ENCODE measurements at regions not wholly inside any gene's neighbourhood (a gene's known extent, or its start where the extent isn't known, plus 50 kb on each side); places are given as distances from the start of the nearest gene placed in this dataset.
A peak's percentile ranks its signal among the peaks of the same experiment; 100 is the strongest.
"Not testable (repeated sequence)": the region's sequence is repeated elsewhere in the genome, so short reads cannot be mapped to it uniquely, and the experiment has no call there.

GRCh38 chr3:191615511-191615910 lies 154.5 kb downstream of the PYDC2 start:
- not testable (repeated sequence) for H3K27ac ChIP-seq (ENCODE audit: low read length, poor library complexity, severe bottlenecking); H2BK120ac ChIP-seq (ENCODE audit: low read depth, low read length); H3K36me3 ChIP-seq (ENCODE audit: control insufficient read depth in 1 of 2, insufficient read depth in 2 of 2, low read depth in 1 of 2, low read length in 2 of 2); H4K8ac ChIP-seq (ENCODE audit: low read length); H2BK5ac ChIP-seq (ENCODE audit: low read depth, low read length, poor library complexity, severe bottlenecking); H2AFZ ChIP-seq (ENCODE audit: low read depth, low read length); H3K27me3 ChIP-seq (ENCODE audit: control insufficient read depth in 1 of 2, insufficient read depth in 1 of 2, low read length in 2 of 2); H4K91ac ChIP-seq (ENCODE audit: low read length); DNase-seq; H2BK12ac ChIP-seq (ENCODE audit: low read length in 2 of 2); H3K4me3 ChIP-seq (ENCODE audit: insufficient read depth in 1 of 2, low read depth in 1 of 2, low read length in 2 of 2); H3K18ac ChIP-seq (ENCODE audit: low read depth in 1 of 2, low read length in 2 of 2); H3K14ac ChIP-seq (ENCODE audit: low read length in 2 of 2); H3K4ac ChIP-seq (ENCODE audit: low read depth in 1 of 2, low read length in 2 of 2); H3K79me1 ChIP-seq (replicated peaks; ENCODE audit: low read length, poor library complexity, severe bottlenecking); H3K4me1 ChIP-seq (ENCODE audit: control insufficient read depth, insufficient read depth, low read depth, low read length); H3K9ac ChIP-seq (ENCODE audit: low read length); H3K23ac ChIP-seq (ENCODE audit: low read length in 2 of 2); H2AK5ac ChIP-seq (ENCODE audit: low read length, severe bottlenecking); H3K9me3 ChIP-seq (ENCODE audit: control insufficient read depth, low read length); H2BK15ac ChIP-seq (ENCODE audit: low read depth, poor library complexity, severe bottlenecking); H3K4me2 ChIP-seq (ENCODE audit: low read length, poor library complexity, severe bottlenecking)
- WGBS: 90% methylated on average over 1 of the region's 1 CpG

GRCh38 chr3:191624299-191624698 lies 163.3 kb downstream of the PYDC2 start:
- no peaks in the 10 kb centered on the region for H3K79me1 ChIP-seq (replicated peaks; ENCODE audit: low read length, poor library complexity, severe bottlenecking)
- no peak overlapping the region for H2BK120ac ChIP-seq (ENCODE audit: low read depth, low read length)
- H3K9ac ChIP-seq (ENCODE audit: low read length): no peak overlapping the region
- no peak overlapping the region for H2BK12ac ChIP-seq (ENCODE audit: low read length in 2 of 2)
- H3K27me3 ChIP-seq (ENCODE audit: control insufficient read depth in 1 of 2, insufficient read depth in 1 of 2, low read length in 2 of 2): no peaks in the 10 kb centered on the region
- H3K18ac ChIP-seq (ENCODE audit: low read depth in 1 of 2, low read length in 2 of 2): no peak overlapping the region
- no peaks in the 10 kb centered on the region for H3K36me3 ChIP-seq (ENCODE audit: control insufficient read depth in 1 of 2, insufficient read depth in 2 of 2, low read depth in 1 of 2, low read length in 2 of 2)
- no peak overlapping the region for H3K27ac ChIP-seq (ENCODE audit: low read length, poor library complexity, severe bottlenecking)
- H3K9me3 ChIP-seq (ENCODE audit: control insufficient read depth, low read length): no peaks in the 10 kb centered on the region
- no peaks in the 10 kb centered on the region for H3K4me1 ChIP-seq (ENCODE audit: control insufficient read depth, insufficient read depth, low read depth, low read length)
- H4K8ac ChIP-seq (ENCODE audit: low read length): no peak overlapping the region
- H3K23ac ChIP-seq (ENCODE audit: low read length in 2 of 2): no peak overlapping the region
- DNase-seq: no peak
- WGBS: 83% methylated on average over 1 of the region's 1 CpG
- H2BK5ac ChIP-seq (ENCODE audit: low read depth, low read length, poor library complexity, severe bottlenecking): no peak overlapping the region
- no peak overlapping the region for H2AK5ac ChIP-seq (ENCODE audit: low read length, severe bottlenecking)
- H3K4me3 ChIP-seq (ENCODE audit: insufficient read depth in 1 of 2, low read depth in 1 of 2, low read length in 2 of 2): no peak overlapping the region
- H3K14ac ChIP-seq (ENCODE audit: low read length in 2 of 2): no peak overlapping the region
- no peak overlapping the region for H2AFZ ChIP-seq (ENCODE audit: low read depth, low read length)
- no peak overlapping the region for H3K4ac ChIP-seq (ENCODE audit: low read depth in 1 of 2, low read length in 2 of 2)
- no peak overlapping the region for H3K4me2 ChIP-seq (ENCODE audit: low read length, poor library complexity, severe bottlenecking)
- no peak overlapping the region for H2BK15ac ChIP-seq (ENCODE audit: low read depth, poor library complexity, severe bottlenecking)
- H4K91ac ChIP-seq (ENCODE audit: low read length): no peak overlapping the region

- Histone ChIP-seq H3K4me3 (ENCODE audit: insufficient read depth in 1 of 2, low read depth in 1 of 2, low read length in 2 of 2) (no peak overlapping the region), H3K27me3 (ENCODE audit: control insufficient read depth in 1 of 2, insufficient read depth in 1 of 2, low read length in 2 of 2) (no peaks in the 10 kb centered on the region), H3K36me3 (ENCODE audit: control insufficient read depth in 1 of 2, insufficient read depth in 2 of 2, low read depth in 1 of 2, low read length in 2 of 2) (no peaks in the 10 kb centered on the region), H2AFZ (ENCODE audit: low read depth, low read length) (no peak overlapping the region), H2BK12ac (ENCODE audit: low read length in 2 of 2) (no peak overlapping the region), H3K23ac (ENCODE audit: low read length in 2 of 2) (no peak overlapping the region), H2AK5ac (ENCODE audit: low read length, severe bottlenecking) (no peak overlapping the region), H3K4me2 (ENCODE audit: low read length, poor library complexity, severe bottlenecking) (no peak overlapping the region), H2BK5ac (ENCODE audit: low read depth, low read length, poor library complexity, severe bottlenecking) (peak overlapping the region; percentile 15), H3K79me1 (replicated peaks; ENCODE audit: low read length, poor library complexity, severe bottlenecking) (no peaks in the 10 kb centered on the region), H2BK120ac (ENCODE audit: low read depth, low read length) (no peak overlapping the region), H3K18ac (ENCODE audit: low read depth in 1 of 2, low read length in 2 of 2) (no peak overlapping the region), H3K14ac (ENCODE audit: low read length in 2 of 2) (no peak overlapping the region), H3K4ac (ENCODE audit: low read depth in 1 of 2, low read length in 2 of 2) (no peak overlapping the region), H4K8ac (ENCODE audit: low read length) (no peak overlapping the region), H3K9me3 (ENCODE audit: control insufficient read depth, low read length) (no peaks in the 10 kb centered on the region), H4K91ac (ENCODE audit: low read length) (no peak overlapping the region), H3K4me1 (ENCODE audit: control insufficient read depth, insufficient read depth, low read depth, low read length) (no peaks in the 10 kb centered on the region), H3K27ac (ENCODE audit: low read length, poor library complexity, severe bottlenecking) (no peak overlapping the region), H3K9ac (ENCODE audit: low read length) (no peak overlapping the region), H2BK15ac (ENCODE audit: low read depth, poor library complexity, severe bottlenecking) (no peak overlapping the region)
- 75% methylated on average over 8 of the region's 8 CpGs for WGBS
- DNase-seq: no peak
Measured at GRCh38 chr3:191627064-191627463, 166.1 kb downstream of the PYDC2 start.

- Histone ChIP-seq H3K4me3 (ENCODE audit: insufficient read depth in 1 of 2, low read depth in 1 of 2, low read length in 2 of 2) (no peak overlapping the region), H3K4ac (ENCODE audit: low read depth in 1 of 2, low read length in 2 of 2) (no peak overlapping the region), H4K91ac (ENCODE audit: low read length) (no peak overlapping the region), H4K8ac (ENCODE audit: low read length) (no peak overlapping the region), H3K36me3 (ENCODE audit: control insufficient read depth in 1 of 2, insufficient read depth in 2 of 2, low read depth in 1 of 2, low read length in 2 of 2) (no peaks in the 10 kb centered on the region), H3K27me3 (ENCODE audit: control insufficient read depth in 1 of 2, insufficient read depth in 1 of 2, low read length in 2 of 2) (no peaks in the 10 kb centered on the region), H2AK5ac (ENCODE audit: low read length, severe bottlenecking) (no peak overlapping the region), H3K79me1 (replicated peaks; ENCODE audit: low read length, poor library complexity, severe bottlenecking) (no peaks in the 10 kb centered on the region), H2BK15ac (ENCODE audit: low read depth, poor library complexity, severe bottlenecking) (no peak overlapping the region), H3K4me2 (ENCODE audit: low read length, poor library complexity, severe bottlenecking) (no peak overlapping the region), H3K9ac (ENCODE audit: low read length) (no peak overlapping the region), H2BK120ac (ENCODE audit: low read depth, low read length) (no peak overlapping the region), H3K27ac (ENCODE audit: low read length, poor library complexity, severe bottlenecking) (no peak overlapping the region), H2BK5ac (ENCODE audit: low read depth, low read length, poor library complexity, severe bottlenecking) (no peak overlapping the region), H3K14ac (ENCODE audit: low read length in 2 of 2) (no peak overlapping the region), H2AFZ (ENCODE audit: low read depth, low read length) (no peak overlapping the region), H3K4me1 (ENCODE audit: control insufficient read depth, insufficient read depth, low read depth, low read length) (no peaks in the 10 kb centered on the region), H3K9me3 (ENCODE audit: control insufficient read depth, low read length) (no peaks in the 10 kb centered on the region), H3K23ac (ENCODE audit: low read length in 2 of 2) (no peak overlapping the region), H3K18ac (ENCODE audit: low read depth in 1 of 2, low read length in 2 of 2) (no peak overlapping the region), H2BK12ac (ENCODE audit: low read length in 2 of 2) (no peak overlapping the region)
- 100% methylated on average over 2 of the region's 2 CpGs for WGBS
- DNase-seq: no peak
Measured at GRCh38 chr3:191628571-191628970, 167.6 kb downstream of the PYDC2 start.

Data from mesenchymal stem cell (in vitro differentiated cells and primary cell).